ENCODE measurements at regions not wholly inside any gene's neighbourhood (a gene's known extent, or its start where the extent isn't known, plus 50 kb on each side); places are given as distances from the start of the nearest gene placed in this dataset.

GRCh38 chr7:10360050-10360449, 613.6 kb upstream of the PHF14 start:
- H3K9me3 ChIP-seq (ENCODE audit: control insufficient read depth, insufficient read depth, low read depth, low read length), result no peaks in the 10 kb centered on the region
- CTCF ChIA-PET, result no interaction called here
- POLR2A ChIA-PET, result no interaction called here
- no peaks in the 10 kb centered on the region for H3K4me1 ChIP-seq (ENCODE audit: control insufficient read depth, insufficient read depth, low read length)
- no peaks in the 10 kb centered on the region for H3K36me3 ChIP-seq (ENCODE audit: control insufficient read depth in 2 of 2, insufficient read depth in 1 of 2, low read length in 2 of 2)
- H3K27ac ChIP-seq (ENCODE audit: extremely low read depth, low read depth, low read length), result no peak overlapping the region
- no peak overlapping the region for H3K4me3 ChIP-seq (ENCODE audit: low read depth, low read length)
- TF ChIP-seq ZNF202 (tag by site-specific recombination; IDR thresholded peaks at IDR 0.05; ENCODE audit: borderline replicate concordance) (no peak), ZNF2 (tag by site-specific recombination; IDR thresholded peaks at IDR 0.05) (no peak), SETDB1 (IDR thresholded peaks at IDR 0.05; ENCODE audit: insufficient read length, low read length) (no peak)

GRCh38 chr7:10401793-10402192, 571.9 kb upstream of the PHF14 start:
- H3K36me3 ChIP-seq (ENCODE audit: control insufficient read depth in 2 of 2, insufficient read depth in 1 of 2, low read length in 2 of 2), result no peaks in the 10 kb centered on the region
- H3K9me3 ChIP-seq (ENCODE audit: control insufficient read depth, insufficient read depth, low read depth, low read length), result no peaks in the 10 kb centered on the region
- H3K4me1 ChIP-seq (ENCODE audit: control insufficient read depth, insufficient read depth, low read length), result no peaks in the 10 kb centered on the region
- ChIA-PET CTCF (no interaction called here), POLR2A (no interaction called here)
- no peak overlapping the region for H3K27ac ChIP-seq (ENCODE audit: extremely low read depth, low read depth, low read length)
- TF ChIP-seq ZNF707 (tag by site-specific recombination; IDR thresholded peaks at IDR 0.05) (peak; percentile 57; the same call in 1 of the 2 replicates), ZNF280C (tag by site-specific recombination; IDR thresholded peaks at IDR 0.05) (no peak), ZNF544 (tag by site-specific recombination; IDR thresholded peaks at IDR 0.05) (no peak)
- no peak overlapping the region for H3K4me3 ChIP-seq (ENCODE audit: low read depth, low read length)

GRCh38 chr7:10412422-10413019, 561.2 kb upstream of the PHF14 start:
- no peak overlapping the region for H3K4me3 ChIP-seq (ENCODE audit: low read depth, low read length)
- ChIA-PET POLR2A (no interaction called here), CTCF (interaction anchor here (0.6 to 1.6 kb wide), 9 partner anchors 10 to 1994 kb away, joined by 3 to 6 read pairs (median 3); no protein-coding TSS in a partner anchor)
- TF ChIP-seq ZBTB1 (tag by site-specific recombination; IDR thresholded peaks at IDR 0.05) (no peak), ZNF654 (tag by site-specific recombination; IDR thresholded peaks at IDR 0.05; ENCODE audit: low read depth) (peak; percentile 25), PRDM6 (tag by site-specific recombination; IDR thresholded peaks at IDR 0.05) (no peak)
- H3K9me3 ChIP-seq (ENCODE audit: control insufficient read depth, insufficient read depth, low read depth, low read length), result no peaks in the 10 kb centered on the region
- H3K27ac ChIP-seq (ENCODE audit: extremely low read depth, low read depth, low read length), result no peak overlapping the region
- no peaks in the 10 kb centered on the region for H3K36me3 ChIP-seq (ENCODE audit: control insufficient read depth in 2 of 2, insufficient read depth in 1 of 2, low read length in 2 of 2)
- no peaks in the 10 kb centered on the region for H3K4me1 ChIP-seq (ENCODE audit: control insufficient read depth, insufficient read depth, low read length)

GRCh38 chr7:10418985-10419384, 554.7 kb upstream of the PHF14 start:
- H3K4me1 ChIP-seq (ENCODE audit: control insufficient read depth, insufficient read depth, low read length), result no peaks in the 10 kb centered on the region
- ChIA-PET POLR2A (no interaction called here), CTCF (no interaction called here)
- H3K36me3 ChIP-seq (ENCODE audit: control insufficient read depth in 2 of 2, insufficient read depth in 1 of 2, low read length in 2 of 2), result no peaks in the 10 kb centered on the region
- H3K9me3 ChIP-seq (ENCODE audit: control insufficient read depth, insufficient read depth, low read depth, low read length), result no peaks in the 10 kb centered on the region
- H3K27ac ChIP-seq (ENCODE audit: extremely low read depth, low read depth, low read length), result no peak overlapping the region
- H3K4me3 ChIP-seq (ENCODE audit: low read depth, low read length), result no peak overlapping the region
- TF ChIP-seq ZNF155 (tag by site-specific recombination; IDR thresholded peaks at IDR 0.05) (no peak), ZNF140 (tag by site-specific recombination; IDR thresholded peaks at IDR 0.05) (no peak), ZNF174 (tag by site-specific recombination; IDR thresholded peaks at IDR 0.05) (no peak), CTCF (tag by site-specific recombination; IDR thresholded peaks at IDR 0.05) (no peak), ZIC2 (tag by site-specific recombination; IDR thresholded peaks at IDR 0.05) (no peak), ZNF692 (tag by site-specific recombination; IDR thresholded peaks at IDR 0.05) (no peak), ZFP3 (tag by site-specific recombination; IDR thresholded peaks at IDR 0.05; ENCODE audit: low read depth) (no peak), ZBTB6 (tag by site-specific recombination; IDR thresholded peaks at IDR 0.05) (no peak), HOXD13 (CRISPR knock-in tag; IDR thresholded peaks at IDR 0.05; ENCODE audit: borderline replicate concordance) (no peak), IKZF3 (tag by site-specific recombination; IDR thresholded peaks at IDR 0.05) (no peak)

All from HEK293 (cell line).